OCI-LY7 (cell line): ENCODE measurements at regions not wholly inside any gene's neighbourhood (a gene's known extent, or its start where the extent isn't known, plus 50 kb on each side); places are given as distances from the start of the nearest gene placed in this dataset.

ENCODE experiments used
- EZH2phosphoT487 ChIP-seq: fragments of 200-600 bp; sonication (generic); IDR thresholded peaks from 2 replicates; pipeline ENCODE4 v1.6.1; 2018; ENCODE audit warnings: low read depth, borderline replicate concordance, mild to moderate bottlenecking, mixed run types, antibody characterized with exemption, low read length, moderate library complexity, mixed read lengths
- TF ChIP-seq, protein P1 (sequence below): fragments of 200-600 bp; sonication (generic); conservative IDR thresholded peaks from 2 replicates; pipeline ENCODE4 v1.5.1; 2014; ENCODE audit warnings: mild to moderate bottlenecking, antibody characterized with exemption, low read length, moderate library complexity, mixed read lengths

- TF ChIP-seq, protein P1, sequence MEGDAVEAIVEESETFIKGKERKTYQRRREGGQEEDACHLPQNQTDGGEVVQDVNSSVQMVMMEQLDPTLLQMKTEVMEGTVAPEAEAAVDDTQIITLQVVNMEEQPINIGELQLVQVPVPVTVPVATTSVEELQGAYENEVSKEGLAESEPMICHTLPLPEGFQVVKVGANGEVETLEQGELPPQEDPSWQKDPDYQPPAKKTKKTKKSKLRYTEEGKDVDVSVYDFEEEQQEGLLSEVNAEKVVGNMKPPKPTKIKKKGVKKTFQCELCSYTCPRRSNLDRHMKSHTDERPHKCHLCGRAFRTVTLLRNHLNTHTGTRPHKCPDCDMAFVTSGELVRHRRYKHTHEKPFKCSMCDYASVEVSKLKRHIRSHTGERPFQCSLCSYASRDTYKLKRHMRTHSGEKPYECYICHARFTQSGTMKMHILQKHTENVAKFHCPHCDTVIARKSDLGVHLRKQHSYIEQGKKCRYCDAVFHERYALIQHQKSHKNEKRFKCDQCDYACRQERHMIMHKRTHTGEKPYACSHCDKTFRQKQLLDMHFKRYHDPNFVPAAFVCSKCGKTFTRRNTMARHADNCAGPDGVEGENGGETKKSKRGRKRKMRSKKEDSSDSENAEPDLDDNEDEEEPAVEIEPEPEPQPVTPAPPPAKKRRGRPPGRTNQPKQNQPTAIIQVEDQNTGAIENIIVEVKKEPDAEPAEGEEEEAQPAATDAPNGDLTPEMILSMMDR, result no peak
- no peak for TF ChIP-seq EZH2phosphoT487
These were observed 551.0 kb upstream of the MIR17HG start for GRCh38 chr13:90796474-90796873.
